ENCODE measurements at regions not wholly inside any gene's neighbourhood (a gene's known extent, or its start where the extent isn't known, plus 50 kb on each side); places are given as distances from the start of the nearest gene placed in this dataset.

GRCh38 chr15:69529961-69530633, 77.5 kb downstream of the RPLP1 start:
- peaks cover 25% of the 10 kb centered on the region for H3K27me3 Mint-ChIP-seq
- H3K9me3 Mint-ChIP-seq, result no peaks in the 10 kb centered on the region
- no peak for TF ChIP-seq CTCF (conservative IDR thresholded peaks at IDR 0.05)
- peaks cover 42% of the 10 kb centered on the region for H3K4me1 Mint-ChIP-seq (ENCODE audit: unreplicated experiment)
- H3K4me3 Mint-ChIP-seq, result no peak overlapping the region
- peak overlapping the region; percentile 16 for H3K27ac Mint-ChIP-seq
- DNase-seq (ENCODE audit: extremely low spot score, unreplicated experiment), result no peak
- no peaks in the 10 kb centered on the region for H3K36me3 Mint-ChIP-seq

- Mint-ChIP-seq H3K36me3 (no peaks in the 10 kb centered on the region), H3K4me3 (no peak overlapping the region), H3K27me3 (peaks cover 17% of the 10 kb centered on the region), H3K27ac (no peak overlapping the region), H3K9me3 (no peaks in the 10 kb centered on the region), H3K4me1 (ENCODE audit: unreplicated experiment) (peaks cover 38% of the 10 kb centered on the region)
- TF ChIP-seq CTCF (conservative IDR thresholded peaks at IDR 0.05), result peak; percentile 22
- no peak for DNase-seq (ENCODE audit: extremely low spot score, unreplicated experiment)
Measured at GRCh38 chr15:69530991-69531664, 78.5 kb downstream of the RPLP1 start.

GRCh38 chr15:69531665-69532027, 79.0 kb downstream of the RPLP1 start:
- no peak for DNase-seq (ENCODE audit: extremely low spot score, unreplicated experiment)
- H3K4me1 Mint-ChIP-seq (ENCODE audit: unreplicated experiment), result peaks cover 40% of the 10 kb centered on the region

GRCh38 chr15:69532066-69532465, 79.4 kb downstream of the RPLP1 start:
- Mint-ChIP-seq H3K4me3 (no peak overlapping the region), H3K27me3 (peaks cover 17% of the 10 kb centered on the region), H3K27ac (no peak overlapping the region), H3K4me1 (ENCODE audit: unreplicated experiment) (peaks cover 42% of the 10 kb centered on the region), H3K36me3 (no peaks in the 10 kb centered on the region), H3K9me3 (no peaks in the 10 kb centered on the region)
- no peak for DNase-seq (ENCODE audit: extremely low spot score, unreplicated experiment)
- TF ChIP-seq CTCF (conservative IDR thresholded peaks at IDR 0.05), result no peak

More at GRCh38 chr15:69531665-69532027, 79.0 kb downstream of the RPLP1 start:
- Mint-ChIP-seq H3K27me3 (peaks cover 17% of the 10 kb centered on the region), H3K4me3 (no peak overlapping the region), H3K36me3 (no peaks in the 10 kb centered on the region), H3K9me3 (no peaks in the 10 kb centered on the region), H3K27ac (no peak overlapping the region)
- TF ChIP-seq CTCF (conservative IDR thresholded peaks at IDR 0.05), result peak; percentile 8

GRCh38 chr15:69532856-69533255, 80.2 kb downstream of the RPLP1 start:
- DNase-seq (ENCODE audit: extremely low spot score, unreplicated experiment), result no peak
- Mint-ChIP-seq H3K4me3 (no peak overlapping the region), H3K27me3 (peaks cover 11% of the 10 kb centered on the region), H3K9me3 (no peaks in the 10 kb centered on the region), H3K27ac (no peak overlapping the region), H3K4me1 (ENCODE audit: unreplicated experiment) (peaks cover 49% of the 10 kb centered on the region), H3K36me3 (no peaks in the 10 kb centered on the region)
- no peak for TF ChIP-seq CTCF (conservative IDR thresholded peaks at IDR 0.05)

Data from type B pancreatic cell (in vitro differentiated cells).